Effector CD8-positive, alpha-beta T cell (primary cell): ENCODE measurements at regions not wholly inside any gene's neighbourhood (a gene's known extent, or its start where the extent isn't known, plus 50 kb on each side); places are given as distances from the start of the nearest gene placed in this dataset.

Source experiments
- DNase-seq: peaks from one replicate; lab custom pipeline; 2025; lab: John Stamatoyannopoulos, UW

- no peak for DNase-seq
Observed at GRCh38 chr16:5851393-5851982, 753.9 kb upstream of the EEF2KMT start.

- no peak for DNase-seq
Observed at GRCh38 chr16:5850632-5851392, 753.2 kb upstream of the EEF2KMT start.

- no peak for DNase-seq
Observed at GRCh38 chr16:5845046-5845445, 747.5 kb upstream of the EEF2KMT start.

GRCh38 chr16:5841974-5842373 is 744.4 kb upstream of the EEF2KMT start:
- DNase-seq, result no peak

GRCh38 chr16:5838725-5839124 is 741.1 kb upstream of the EEF2KMT start:
- no peak for DNase-seq

GRCh38 chr16:5838071-5838470 is 740.5 kb upstream of the EEF2KMT start:
- no peak for DNase-seq

GRCh38 chr16:5837007-5837670 is 739.5 kb upstream of the EEF2KMT start:
- DNase-seq, result no peak

GRCh38 chr16:5835876-5836275 is 738.3 kb upstream of the EEF2KMT start:
- no peak for DNase-seq

GRCh38 chr16:5826332-5826731 is 728.7 kb upstream of the EEF2KMT start:
- DNase-seq, result no peak

- DNase-seq, result no peak
Observed at GRCh38 chr16:5820472-5820871, 722.9 kb upstream of the EEF2KMT start.

GRCh38 chr16:5815570-5816237 is 718.1 kb upstream of the EEF2KMT start:
- no peak for DNase-seq

GRCh38 chr16:5801396-5801795 is 703.8 kb upstream of the EEF2KMT start:
- DNase-seq, result no peak

GRCh38 chr16:5793556-5793955 is 696.0 kb upstream of the EEF2KMT start:
- DNase-seq, result no peak

GRCh38 chr16:5791011-5791657 is 693.5 kb upstream of the EEF2KMT start:
- DNase-seq, result no peak

- DNase-seq, result no peak
Observed at GRCh38 chr16:5790512-5790911, 692.9 kb upstream of the EEF2KMT start.

- DNase-seq, result no peak
Observed at GRCh38 chr16:5789033-5789432, 691.4 kb upstream of the EEF2KMT start.

GRCh38 chr16:5781436-5781835 is 683.8 kb upstream of the EEF2KMT start:
- no peak for DNase-seq

- no peak for DNase-seq
Observed at GRCh38 chr16:5776876-5777275, 679.3 kb upstream of the EEF2KMT start.

- DNase-seq, result no peak
Observed at GRCh38 chr16:5775916-5776315, 678.3 kb upstream of the EEF2KMT start.

- no peak for DNase-seq
Observed at GRCh38 chr16:5770118-5770517, 672.5 kb upstream of the EEF2KMT start.

GRCh38 chr16:5769513-5769912 is 671.9 kb upstream of the EEF2KMT start:
- DNase-seq, result no peak

GRCh38 chr16:5768445-5768844 is 670.9 kb upstream of the EEF2KMT start:
- no peak for DNase-seq
